ENCODE measurements at regions not wholly inside any gene's neighbourhood (a gene's known extent, or its start where the extent isn't known, plus 50 kb on each side); places are given as distances from the start of the nearest gene placed in this dataset.

GRCh38 chr3:164524201-164524600 is 554.1 kb downstream of the SI start:
- TF ChIP-seq CTCF (IDR thresholded peaks at IDR 0.05 in 2 of 3, conservative IDR thresholded peaks at IDR 0.05 in 1 of 3; ENCODE audit: insufficient read depth in 2 of 3, low read depth in 1 of 3, low read length in 3 of 3) (no peak), MYNN (IDR thresholded peaks at IDR 0.05) (no peak), MYNN (CRISPR knock-in tag; IDR thresholded peaks at IDR 0.05) (no peak)
